Pulmonary artery endothelial cell (primary cell): ENCODE measurements at regions not wholly inside any gene's neighbourhood (a gene's known extent, or its start where the extent isn't known, plus 50 kb on each side); places are given as distances from the start of the nearest gene placed in this dataset.

ENCODE experiments used
- DNase-seq: peaks from one replicate; pipeline ENCODE4 v3.0.0-alpha.2; 2011; ENCODE audit warnings: low read depth, low spot score

GRCh38 chr7:85586091-85586490, 399.2 kb upstream of the SEMA3D start:
- no peak for DNase-seq

- DNase-seq = no peak
Observed at GRCh38 chr7:85583131-85583953, 396.5 kb upstream of the SEMA3D start.

- no peak for DNase-seq
Observed at GRCh38 chr7:85573844-85574243, 387.0 kb upstream of the SEMA3D start.

GRCh38 chr7:85573346-85573745, 386.5 kb upstream of the SEMA3D start:
- DNase-seq = no peak

- DNase-seq = no peak
Observed at GRCh38 chr7:85570898-85571297, 384.0 kb upstream of the SEMA3D start.

- DNase-seq = no peak
Observed at GRCh38 chr7:85567983-85568382, 381.1 kb upstream of the SEMA3D start.

GRCh38 chr7:85566095-85566794, 379.4 kb upstream of the SEMA3D start:
- no peak for DNase-seq

- no peak for DNase-seq
Observed at GRCh38 chr7:85565276-85565675, 378.4 kb upstream of the SEMA3D start.

GRCh38 chr7:85564861-85565260, 378.0 kb upstream of the SEMA3D start:
- DNase-seq = no peak

- no peak for DNase-seq
Observed at GRCh38 chr7:85561706-85562105, 374.9 kb upstream of the SEMA3D start.

GRCh38 chr7:85554236-85555178, 367.7 kb upstream of the SEMA3D start:
- no peak for DNase-seq

GRCh38 chr7:85535974-85536729, 349.3 kb upstream of the SEMA3D start:
- no peak for DNase-seq

GRCh38 chr7:85529831-85530230, 343.0 kb upstream of the SEMA3D start:
- DNase-seq = no peak

GRCh38 chr7:85529201-85529600, 342.3 kb upstream of the SEMA3D start:
- no peak for DNase-seq

- no peak for DNase-seq
Observed at GRCh38 chr7:85528581-85528980, 341.7 kb upstream of the SEMA3D start.

- no peak for DNase-seq
Observed at GRCh38 chr7:85525676-85526075, 338.8 kb upstream of the SEMA3D start.

GRCh38 chr7:85522070-85522469, 335.2 kb upstream of the SEMA3D start:
- no peak for DNase-seq

- DNase-seq = no peak
Observed at GRCh38 chr7:85521108-85521694, 334.3 kb upstream of the SEMA3D start.

GRCh38 chr7:85520175-85520574, 333.3 kb upstream of the SEMA3D start:
- no peak for DNase-seq

- DNase-seq = no peak
Observed at GRCh38 chr7:85516675-85517074, 329.8 kb upstream of the SEMA3D start.

GRCh38 chr7:85512790-85513189, 325.9 kb upstream of the SEMA3D start:
- DNase-seq = no peak
